M059J (cell line): ENCODE measurements at regions not wholly inside any gene's neighbourhood (a gene's known extent, or its start where the extent isn't known, plus 50 kb on each side); places are given as distances from the start of the nearest gene placed in this dataset.
"Not testable (repeated sequence)": the region's sequence is repeated elsewhere in the genome, so short reads cannot be mapped to it uniquely, and the experiment has no call there.

Experiments used
- DNase-seq: peaks from one replicate; pipeline ENCODE4 v3.0.0-alpha.2; 2012; ENCODE audit warnings: low read depth

- no peak for DNase-seq
Measured at GRCh38 chr2:220767591-220768255, 804.4 kb downstream of the EPHA4 start.

GRCh38 chr2:220775856-220776488 lies 796.1 kb downstream of the EPHA4 start:
- no peak for DNase-seq

GRCh38 chr2:220779076-220779475 lies 793.0 kb downstream of the EPHA4 start:
- DNase-seq = peak; percentile 11

GRCh38 chr2:220779511-220779910 lies 792.6 kb downstream of the EPHA4 start:
- no peak for DNase-seq

DNA sequence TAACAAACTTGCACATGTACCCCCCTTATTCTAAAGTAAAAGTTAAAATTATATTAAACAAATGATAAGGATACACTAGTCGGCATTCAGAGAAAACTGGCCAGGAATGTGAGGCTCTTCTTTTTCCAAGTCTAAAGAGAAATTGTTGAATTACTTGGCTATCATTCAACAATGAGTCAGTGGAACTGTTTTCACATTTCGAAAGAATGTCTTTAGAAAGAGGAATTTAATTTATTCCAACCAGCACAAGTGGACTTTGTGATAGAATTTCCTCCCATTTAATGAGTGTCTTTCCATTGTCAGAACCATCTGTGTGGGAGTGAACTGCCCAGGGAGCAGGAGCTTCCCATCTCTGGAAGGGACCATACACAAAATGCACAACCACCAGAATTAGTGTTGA lies 792.2 kb downstream of the EPHA4 start:
- peak; percentile 84 for DNase-seq

DNA sequence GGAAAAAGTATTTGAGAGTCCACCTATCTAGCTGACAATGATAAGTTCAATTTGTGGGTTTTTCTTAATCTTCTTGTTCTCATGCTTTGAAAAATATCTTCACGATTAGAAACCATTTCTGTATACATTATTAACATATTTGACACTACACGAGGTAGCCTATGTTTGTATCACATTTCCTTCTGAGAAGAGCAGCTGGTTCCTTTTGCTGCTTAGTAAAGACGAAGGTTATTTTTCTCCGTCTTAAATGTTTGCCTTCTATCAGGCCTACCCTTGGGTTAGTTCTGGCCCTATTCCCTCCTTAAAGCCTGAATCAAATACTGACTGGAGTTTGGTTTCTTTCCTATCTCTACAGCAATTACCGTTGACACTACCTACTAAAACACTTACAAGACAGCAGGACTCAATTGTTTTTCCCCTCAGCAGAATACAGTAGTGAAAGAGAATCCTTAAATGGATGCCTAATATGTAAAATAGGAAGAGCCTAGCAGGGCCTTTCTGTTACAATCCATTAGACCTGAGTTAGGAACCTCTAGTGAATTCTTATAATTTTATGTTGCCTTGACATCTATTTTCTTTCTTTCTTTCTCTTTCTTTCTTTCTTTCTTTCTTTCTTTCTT lies 790.4 kb downstream of the EPHA4 start:
- DNase-seq = no peak

DNA sequence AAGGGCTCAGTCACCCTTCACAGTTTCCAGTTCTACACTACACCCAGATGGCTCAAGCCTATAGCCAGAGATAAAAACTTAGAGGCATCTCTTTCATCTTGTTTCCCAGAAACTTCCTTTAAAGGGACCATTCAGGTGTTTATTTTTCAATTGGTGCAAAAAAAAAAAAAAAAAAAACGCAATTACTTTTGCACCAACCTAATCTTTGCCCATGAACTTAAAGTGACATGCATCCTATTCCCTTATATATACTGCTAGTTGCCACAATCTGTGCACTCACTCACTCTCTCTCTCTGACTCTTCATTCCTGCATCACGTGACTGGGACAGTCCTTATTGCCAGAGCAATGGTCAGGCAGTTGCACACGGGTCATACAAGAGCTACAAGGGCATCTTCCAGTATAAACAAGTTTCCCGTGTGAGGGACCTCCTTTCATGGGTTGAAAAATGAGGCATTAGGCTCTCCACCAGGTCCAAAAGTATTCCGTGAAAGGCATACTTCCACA lies 789.4 kb downstream of the EPHA4 start:
- no peak for DNase-seq

DNA sequence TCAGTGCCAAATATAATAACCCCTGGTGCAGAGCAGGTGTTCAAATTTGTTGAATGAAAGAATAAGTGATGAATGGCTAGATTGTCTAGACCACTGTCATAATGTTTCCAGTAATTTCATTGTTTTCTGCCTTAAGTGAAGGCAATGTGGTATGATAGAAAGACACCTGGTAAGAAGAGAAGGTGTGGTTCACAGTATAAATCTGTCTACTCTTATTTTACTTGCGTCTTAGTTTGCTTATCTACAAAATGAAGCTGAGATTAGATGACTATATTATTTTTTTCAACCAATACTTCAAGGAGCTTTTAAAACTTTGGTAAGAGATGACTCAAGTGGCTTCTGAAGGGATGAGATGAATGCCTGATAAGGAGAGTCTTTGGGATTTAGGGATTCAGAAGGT lies 788.4 kb downstream of the EPHA4 start:
- DNase-seq = peak; percentile 25

DNA sequence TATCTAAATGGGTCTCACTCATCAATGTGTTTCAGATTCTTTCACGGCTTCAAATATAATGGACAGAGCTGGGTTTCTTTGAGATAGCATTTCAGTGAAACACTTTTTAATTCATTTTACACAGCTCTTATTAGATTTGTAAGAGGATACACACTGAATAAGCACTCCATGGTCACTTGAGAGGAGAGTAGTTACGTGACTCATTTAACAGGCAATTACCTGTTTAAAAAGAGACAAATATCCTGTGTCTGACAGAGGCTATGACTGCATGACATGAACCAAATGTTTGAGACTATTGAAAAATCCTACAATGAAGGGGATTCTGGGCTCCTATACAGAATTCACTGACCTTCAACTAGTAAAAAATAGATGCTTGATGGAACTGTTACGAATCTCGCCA lies 786.9 kb downstream of the EPHA4 start:
- DNase-seq = no peak

GRCh38 chr2:220786216-220786615 lies 785.9 kb downstream of the EPHA4 start:
- no peak for DNase-seq

DNA sequence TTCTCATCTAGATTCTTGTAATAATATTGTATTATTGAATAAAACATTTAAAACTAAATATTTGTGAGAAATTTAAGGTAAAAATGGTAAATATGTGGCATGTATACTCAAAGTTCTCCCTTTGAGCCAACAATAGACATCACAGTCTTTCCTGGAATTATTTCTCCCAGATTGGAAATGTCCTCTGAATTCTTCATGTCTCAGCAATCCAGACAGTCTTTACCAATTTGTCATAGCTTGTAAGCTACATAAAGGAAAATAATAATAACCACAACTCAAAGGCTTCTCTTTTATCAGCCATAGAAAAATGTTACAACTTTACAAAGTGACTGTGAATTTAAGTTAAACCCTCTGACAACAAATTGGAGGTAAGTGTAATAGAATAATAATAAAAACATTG lies 784.9 kb downstream of the EPHA4 start:
- no peak for DNase-seq

GRCh38 chr2:220789961-220790360 lies 782.1 kb downstream of the EPHA4 start:
- DNase-seq = peak; percentile 68

- no peak for DNase-seq
Measured at GRCh38 chr2:220795705-220796104, 776.4 kb downstream of the EPHA4 start.

DNA sequence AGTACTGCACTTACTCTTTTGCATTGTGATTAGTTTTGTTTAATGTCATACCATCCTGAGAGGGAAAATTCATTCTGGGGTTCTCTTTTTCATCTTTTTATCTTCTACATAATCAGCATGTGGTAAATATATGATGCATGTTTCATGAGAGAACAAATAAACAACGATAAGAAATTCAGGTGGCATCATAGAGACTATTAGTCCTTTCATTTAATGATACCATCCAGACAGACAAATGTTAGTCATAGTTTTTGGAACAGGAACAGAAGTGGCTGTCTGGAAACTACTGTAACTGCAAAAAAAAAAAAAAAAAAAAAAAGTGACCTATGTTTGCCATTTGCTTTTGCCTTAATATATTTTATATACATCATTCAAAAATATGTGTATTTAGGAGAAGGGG lies 761.0 kb downstream of the EPHA4 start:
- peak; percentile 71 for DNase-seq

- DNase-seq = peak; percentile 85
Measured at GRCh38 chr2:220811952-220812570, 760.0 kb downstream of the EPHA4 start.

DNA sequence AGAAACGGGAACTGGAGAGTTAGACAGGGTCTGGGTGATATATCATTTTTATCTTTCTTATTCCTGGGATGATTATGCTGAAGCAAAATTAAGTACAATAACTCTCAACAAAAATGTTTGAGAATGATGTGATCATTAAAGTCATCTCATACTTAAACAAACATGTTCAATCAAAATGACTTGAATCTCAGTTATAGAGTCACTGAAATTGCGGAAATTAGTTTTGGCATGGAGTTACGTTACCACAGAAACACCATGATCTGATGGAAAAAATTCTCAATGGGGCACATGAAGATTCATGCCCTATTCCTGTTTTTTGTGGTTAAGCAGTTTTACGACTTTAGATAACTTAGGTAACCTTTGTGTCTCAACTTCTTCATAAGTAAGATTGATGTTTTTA lies 757.7 kb downstream of the EPHA4 start:
- peak; percentile 25 for DNase-seq

GRCh38 chr2:220815698-220816097 lies 756.4 kb downstream of the EPHA4 start:
- DNase-seq = no peak

DNA sequence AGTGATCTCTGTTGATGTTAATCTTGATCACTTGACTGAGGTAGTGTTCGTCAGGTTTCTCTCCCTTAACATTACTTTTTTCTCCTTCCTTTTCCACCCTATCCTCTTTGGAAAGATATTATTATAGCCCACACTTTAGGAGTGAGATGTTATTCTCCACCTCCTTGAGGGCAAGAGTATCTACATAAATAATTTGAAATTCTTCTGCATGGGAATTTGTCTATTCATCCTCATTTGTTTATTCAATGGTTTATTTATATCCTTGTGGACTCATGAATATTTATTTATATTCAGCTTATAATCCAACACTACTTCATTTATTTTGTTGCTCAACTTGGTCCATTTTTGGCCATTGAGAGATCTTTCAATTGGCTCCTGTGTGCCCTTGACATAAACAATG lies 750.4 kb downstream of the EPHA4 start:
- DNase-seq = no peak

- not testable (repeated sequence) for DNase-seq
Measured at GRCh38 chr2:220823590-220823989, 748.5 kb downstream of the EPHA4 start.

- no peak for DNase-seq
Measured at GRCh38 chr2:220833446-220833845, 738.7 kb downstream of the EPHA4 start.

- peak; percentile 63 for DNase-seq
Measured at GRCh38 chr2:220835583-220835982, 736.5 kb downstream of the EPHA4 start.

DNA sequence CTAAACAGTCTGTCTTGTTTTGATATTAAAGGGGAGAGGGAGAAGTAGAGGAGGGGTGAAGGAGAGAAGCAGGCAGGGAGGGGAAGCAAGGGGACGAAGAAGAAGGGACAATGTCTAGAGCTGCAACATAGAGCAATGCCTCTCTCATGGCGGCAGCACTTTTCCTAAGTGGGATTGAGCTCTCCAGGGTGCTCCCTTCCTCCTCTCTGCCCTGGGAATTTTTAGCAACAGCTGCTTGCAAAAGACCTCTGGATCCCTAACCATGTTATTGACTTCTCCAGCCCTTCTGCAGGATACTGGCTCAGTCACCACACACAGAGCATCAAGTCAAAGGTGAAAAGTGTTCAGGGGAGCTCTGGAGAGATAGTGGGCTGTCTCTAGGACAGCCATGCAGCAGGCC lies 734.9 kb downstream of the EPHA4 start:
- DNase-seq = no peak
